T-helper 1 cell (primary cell): ENCODE measurements at regions not wholly inside any gene's neighbourhood (a gene's known extent, or its start where the extent isn't known, plus 50 kb on each side); places are given as distances from the start of the nearest gene placed in this dataset.

Source experiments
- DNase-seq, 5 donors: peaks; one replicate each; pipeline ENCODE4 v3.0.0-alpha.2; 2012 to 2020

DNA sequence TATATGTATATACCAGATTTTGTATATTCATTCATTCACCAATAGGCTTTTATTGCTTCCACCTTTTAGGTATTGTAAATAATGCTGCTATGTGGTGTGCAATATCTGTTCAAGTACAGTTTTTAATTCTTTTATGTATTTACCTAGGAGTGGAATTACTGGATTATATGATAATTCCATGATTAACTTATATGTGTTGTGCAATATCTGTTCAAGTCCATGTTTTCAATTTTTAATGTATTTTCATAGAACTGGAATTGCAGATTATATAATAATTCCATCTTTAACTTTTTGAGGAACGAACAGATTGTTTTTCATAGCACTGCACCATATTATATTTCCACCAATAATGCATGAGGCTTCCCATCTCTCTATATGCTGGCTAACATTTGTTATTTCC lies 50.6 kb upstream of the L3MBTL4 start:
- no peak for DNase-seq

DNA sequence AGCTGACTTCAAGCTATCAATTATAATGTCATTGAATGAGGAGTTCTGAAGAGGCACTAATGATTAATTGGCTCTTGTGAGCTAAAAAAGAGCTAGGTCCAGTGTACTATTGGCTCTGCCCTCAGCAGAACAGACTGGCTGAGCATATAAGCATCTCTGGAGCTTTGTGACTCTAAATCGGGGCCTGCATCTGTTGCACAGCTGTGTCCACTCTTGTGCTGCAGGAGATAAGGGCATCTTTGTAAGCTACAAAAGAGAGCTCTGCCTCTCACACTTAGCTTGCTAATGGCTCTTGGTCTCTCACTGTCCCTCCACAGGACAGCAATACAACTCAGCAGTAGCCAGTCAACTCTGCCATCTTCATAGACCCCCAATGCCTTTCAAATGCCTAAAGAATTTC lies 61.5 kb upstream of the L3MBTL4 start:
- no peak for DNase-seq

DNA sequence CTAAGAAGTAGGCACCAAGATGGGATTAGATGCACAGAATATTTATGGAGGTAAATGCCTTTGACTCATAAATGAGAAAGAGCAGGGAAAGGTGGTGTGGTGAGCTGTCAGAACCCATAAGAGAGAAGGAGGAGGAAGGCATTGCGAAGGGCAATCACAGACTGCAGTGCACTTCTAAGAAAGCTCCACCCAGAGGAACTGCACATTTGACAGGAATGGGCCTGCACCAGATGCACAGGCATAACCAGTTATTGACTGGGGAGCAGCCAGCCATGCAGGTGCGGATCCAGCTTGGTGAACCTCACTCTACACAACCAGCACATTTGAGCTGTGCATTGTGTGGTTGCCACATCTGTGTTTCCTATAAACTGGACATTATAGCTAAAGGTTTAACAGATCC lies 62.2 kb upstream of the L3MBTL4 start:
- no peak for DNase-seq

DNA sequence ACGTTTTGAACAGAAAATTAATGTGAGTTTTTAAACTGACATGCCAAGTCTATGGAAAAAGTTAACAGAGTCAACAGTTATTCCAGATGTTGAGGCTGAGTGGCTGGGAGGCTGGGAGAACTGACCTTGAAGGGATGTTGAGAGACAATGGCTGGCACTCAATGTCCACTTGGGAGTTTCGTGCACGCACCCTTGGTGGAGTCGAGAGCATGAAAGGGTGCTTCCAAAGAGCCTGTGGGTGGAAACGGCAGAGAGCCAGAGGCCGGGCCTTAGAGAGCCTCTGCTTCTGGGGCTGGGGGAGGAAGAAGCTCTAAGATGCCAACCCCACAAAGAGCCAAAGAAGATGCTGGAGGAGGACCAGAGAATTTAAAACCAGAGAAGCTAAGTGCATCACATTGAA lies 63.4 kb upstream of the L3MBTL4 start:
- no peak for DNase-seq

DNA sequence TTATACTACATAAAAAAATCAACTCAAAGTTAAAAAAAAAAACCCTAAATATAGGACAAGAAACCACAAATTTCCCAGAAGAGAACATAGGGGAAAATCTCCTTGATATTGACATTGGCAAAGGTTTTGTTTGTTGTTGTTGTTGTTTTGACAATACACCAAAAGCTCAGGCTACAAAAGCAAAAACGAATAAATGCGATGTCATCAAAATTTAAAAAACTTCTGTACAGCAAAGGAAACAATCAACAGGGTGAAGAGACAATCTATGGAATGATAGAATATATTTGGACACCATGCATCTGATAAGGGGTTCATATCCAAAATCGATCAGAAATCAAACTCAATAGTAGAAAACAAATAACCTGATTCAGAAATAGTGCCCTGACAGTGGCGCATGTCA lies 65.0 kb upstream of the L3MBTL4 start:
- no peak for DNase-seq

DNA sequence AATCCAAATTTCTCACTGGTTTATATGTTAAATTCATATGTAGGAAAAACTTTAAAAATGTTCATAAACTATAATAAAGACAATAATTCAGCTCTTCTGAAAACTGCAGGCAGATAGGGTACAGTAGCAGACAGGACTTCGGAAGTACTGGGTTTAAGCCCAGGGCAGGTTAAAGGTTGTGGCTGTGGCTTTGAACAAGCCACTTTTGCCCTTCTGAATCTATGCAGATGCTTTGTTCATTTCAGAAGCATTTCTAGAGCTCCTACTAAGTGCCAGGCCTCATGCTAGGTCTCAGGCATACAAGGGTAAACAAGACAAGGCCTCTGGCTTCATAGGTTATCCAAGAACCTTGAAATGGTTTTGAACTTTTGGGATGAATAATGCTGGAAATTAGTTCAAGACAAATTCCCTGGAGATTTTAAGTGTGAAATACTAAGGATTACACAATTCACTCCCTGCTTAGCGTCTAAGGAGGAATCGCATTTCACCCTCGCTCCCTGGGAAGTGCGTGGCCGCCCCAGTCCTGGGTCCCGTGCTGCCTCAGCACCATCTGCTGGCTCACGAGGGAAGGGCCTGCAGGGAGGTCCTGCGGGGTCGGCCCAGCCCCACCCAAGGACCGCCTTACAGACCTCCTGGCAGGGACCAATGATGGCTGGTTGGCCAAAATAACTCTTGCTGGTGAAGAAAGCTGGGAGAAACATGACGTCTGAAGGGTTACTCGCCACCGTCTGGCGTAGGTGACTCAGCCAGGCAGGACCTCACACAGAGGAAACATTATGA lies 67.7 kb upstream of the L3MBTL4 start:
- no peak for DNase-seq

DNA sequence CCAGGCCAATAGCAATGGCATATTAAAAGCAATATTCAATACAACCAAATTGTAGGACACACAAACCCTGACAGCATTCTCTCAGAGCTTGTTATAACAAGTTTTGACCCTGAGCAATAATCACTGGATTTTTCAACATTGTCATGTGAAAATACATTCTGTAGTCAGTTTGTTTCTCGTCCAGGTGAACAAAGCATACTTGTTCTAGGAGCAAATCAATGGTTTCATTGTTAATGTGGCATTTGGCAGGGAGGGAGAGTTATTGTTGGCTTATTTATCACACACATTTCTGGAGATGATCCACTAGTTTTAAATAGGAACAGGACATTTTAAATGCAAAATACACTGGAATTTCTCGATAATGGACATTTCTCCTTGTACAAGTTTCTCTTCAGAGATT lies 69.9 kb upstream of the L3MBTL4 start:
- DNase-seq = no peak

DNA sequence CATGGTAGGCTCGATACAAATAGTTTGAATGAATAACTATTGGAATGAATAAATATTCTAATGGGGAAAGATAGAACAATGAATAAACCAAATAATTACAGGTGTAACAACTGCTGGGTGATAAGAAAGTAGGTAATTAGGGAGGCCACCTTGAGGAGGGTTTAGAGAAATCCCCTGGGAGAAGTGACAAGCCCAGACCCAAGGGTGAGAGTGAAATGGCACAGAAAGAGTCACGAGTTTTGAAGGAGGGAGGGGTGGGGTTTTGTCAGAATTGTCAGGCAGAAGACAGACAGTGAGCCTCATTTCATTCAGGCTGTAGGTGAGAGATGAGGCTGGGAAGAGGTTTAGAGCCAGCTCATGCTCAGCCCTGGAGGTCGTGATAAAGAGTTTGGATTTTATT lies 71.6 kb upstream of the L3MBTL4 start:
- DNase-seq = no peak

DNA sequence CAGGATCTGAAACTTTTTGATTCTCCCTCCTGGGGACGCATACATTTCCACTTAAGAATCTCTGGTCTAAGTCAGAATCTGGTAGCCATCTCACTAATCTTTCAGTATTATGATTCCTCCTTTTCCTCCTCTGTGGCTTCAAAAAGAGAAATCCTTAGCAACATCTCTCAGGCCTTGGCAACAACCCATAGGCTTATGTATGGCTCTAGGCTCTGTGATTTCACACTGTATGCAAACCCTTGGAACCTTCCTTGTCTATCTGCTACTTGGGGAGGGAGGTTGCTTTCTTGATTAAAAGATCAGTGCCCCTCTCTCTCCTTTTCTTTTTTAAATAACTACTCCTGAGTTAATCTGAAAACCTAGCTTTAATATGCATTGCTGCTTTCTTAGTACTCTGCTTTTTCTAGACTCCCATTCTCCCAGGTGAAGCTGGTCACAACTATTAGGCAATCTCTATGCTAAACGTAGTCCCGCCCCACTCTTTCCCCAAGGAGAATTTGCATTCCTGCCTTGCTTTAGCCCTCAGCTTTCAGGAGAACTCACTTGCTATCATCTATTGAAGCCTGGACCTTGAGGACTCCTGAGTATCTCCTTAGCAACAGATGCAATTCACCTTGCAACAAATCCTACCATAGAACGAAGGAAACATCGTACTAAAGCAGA lies 72.2 kb upstream of the L3MBTL4 start:
- no peak for DNase-seq

DNA sequence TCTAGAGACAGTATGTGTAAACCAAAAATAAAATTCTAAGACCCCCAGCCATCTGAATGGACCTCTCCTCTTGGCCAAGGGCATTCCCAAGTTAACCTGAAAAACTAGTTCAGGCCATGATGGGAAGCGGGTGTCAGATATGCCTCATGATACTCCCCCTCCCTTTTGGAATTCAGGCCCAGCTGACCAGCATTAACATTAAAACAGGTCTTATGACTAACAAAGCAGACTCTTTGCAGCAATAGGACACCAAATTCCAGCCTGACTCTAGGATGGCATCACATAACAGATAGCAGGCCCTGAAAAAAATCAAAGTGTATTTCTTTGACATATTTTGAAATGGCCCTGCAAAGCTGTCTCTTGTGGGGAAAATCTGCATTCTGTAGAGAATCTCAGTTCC lies 73.3 kb upstream of the L3MBTL4 start:
- DNase-seq = no peak

DNA sequence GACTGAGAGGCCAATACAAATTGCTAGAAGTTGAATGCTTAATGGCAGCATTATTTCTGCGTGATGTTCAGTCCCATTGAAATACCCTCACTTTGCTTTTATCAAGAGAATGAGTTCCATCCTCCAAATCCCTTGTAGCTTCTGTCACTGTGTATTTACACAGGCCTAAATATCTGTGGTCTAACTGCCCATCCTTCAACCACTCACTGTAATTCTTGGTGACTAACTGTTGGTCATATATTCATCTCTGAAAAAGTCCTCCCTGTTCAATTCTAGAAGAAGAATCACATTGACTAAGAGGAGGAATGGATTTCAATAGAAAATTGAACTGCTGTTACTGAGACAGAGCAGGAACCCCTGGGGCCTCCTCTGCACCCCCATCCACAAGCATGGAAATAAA lies 74.2 kb upstream of the L3MBTL4 start:
- DNase-seq = no peak

DNA sequence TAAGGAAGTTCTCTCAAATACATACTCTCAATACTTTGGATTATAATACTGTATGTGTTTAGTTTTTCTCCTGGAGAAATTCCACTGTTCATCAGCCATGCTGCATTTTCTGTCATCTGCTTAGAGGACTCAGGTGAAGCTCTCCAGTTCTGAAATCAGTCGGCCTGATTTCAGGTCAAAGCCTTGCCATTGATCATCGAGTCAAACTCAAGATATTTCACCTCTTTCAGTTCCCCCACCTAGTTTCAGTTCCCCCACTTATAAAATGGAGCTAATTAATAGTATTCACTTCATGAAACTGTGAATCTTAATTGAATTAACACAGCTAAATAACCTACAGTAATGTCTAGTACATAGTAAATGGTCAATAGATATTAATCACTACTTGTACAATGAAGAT lies 75.3 kb upstream of the L3MBTL4 start:
- DNase-seq = no peak

DNA sequence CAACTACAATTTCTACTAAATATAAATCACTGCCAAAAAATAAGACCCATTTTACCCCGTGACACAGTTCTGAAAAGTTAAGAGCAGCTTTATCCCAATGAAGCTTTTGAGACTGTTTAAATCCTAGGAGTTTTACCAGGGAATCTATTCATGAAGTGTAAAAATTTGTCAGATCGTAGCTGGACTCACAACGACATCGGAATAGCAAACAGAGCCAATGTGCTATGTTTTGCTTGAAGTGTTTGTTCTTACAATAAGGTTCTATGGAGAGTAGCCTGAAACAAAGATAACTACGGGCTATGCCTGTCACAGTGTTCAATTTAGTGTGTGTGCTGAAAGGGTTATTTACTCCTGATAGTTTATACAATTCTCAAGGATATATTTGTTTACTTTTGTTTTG lies 78.5 kb upstream of the L3MBTL4 start:
- no peak for DNase-seq

DNA sequence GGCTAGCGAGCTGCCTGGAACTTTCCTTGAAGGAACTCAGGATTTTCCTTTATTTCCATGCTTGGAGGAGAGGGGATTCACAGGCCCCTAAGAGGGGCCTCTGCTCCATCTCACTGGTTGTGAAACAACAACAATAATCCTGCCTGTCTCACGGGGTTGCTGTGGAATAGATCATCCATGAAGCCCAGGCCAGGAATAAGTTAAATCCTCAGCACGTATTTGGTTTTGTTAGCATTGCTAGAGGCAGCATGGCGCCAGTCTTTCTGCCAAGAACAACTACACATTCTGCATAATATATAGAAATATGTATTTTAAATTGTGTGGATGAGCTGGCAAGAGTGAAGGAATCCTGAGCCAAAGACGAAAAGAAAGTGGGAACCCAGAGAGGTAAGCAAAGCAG lies 80.8 kb upstream of the L3MBTL4 start:
- DNase-seq = no peak

DNA sequence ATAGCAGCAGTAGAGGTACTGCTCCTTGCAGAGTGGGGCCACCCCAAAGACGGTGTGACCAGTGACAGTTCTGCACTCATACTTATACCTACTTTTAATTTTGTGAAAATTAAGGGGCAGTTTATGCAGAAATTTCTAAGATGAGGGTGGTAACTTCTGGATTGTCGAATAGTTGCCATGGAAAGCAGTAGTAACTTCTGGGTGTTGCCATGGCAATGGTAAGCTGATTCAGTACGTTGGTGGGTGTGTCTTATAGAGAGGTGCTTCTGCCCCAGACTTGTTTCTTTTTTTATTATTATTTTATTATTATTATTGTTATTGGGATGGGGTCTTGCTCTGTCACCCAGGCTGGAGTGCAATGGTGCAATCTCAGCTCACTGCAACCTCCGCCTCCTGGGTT lies 82.8 kb upstream of the L3MBTL4 start:
- no peak for DNase-seq

DNA sequence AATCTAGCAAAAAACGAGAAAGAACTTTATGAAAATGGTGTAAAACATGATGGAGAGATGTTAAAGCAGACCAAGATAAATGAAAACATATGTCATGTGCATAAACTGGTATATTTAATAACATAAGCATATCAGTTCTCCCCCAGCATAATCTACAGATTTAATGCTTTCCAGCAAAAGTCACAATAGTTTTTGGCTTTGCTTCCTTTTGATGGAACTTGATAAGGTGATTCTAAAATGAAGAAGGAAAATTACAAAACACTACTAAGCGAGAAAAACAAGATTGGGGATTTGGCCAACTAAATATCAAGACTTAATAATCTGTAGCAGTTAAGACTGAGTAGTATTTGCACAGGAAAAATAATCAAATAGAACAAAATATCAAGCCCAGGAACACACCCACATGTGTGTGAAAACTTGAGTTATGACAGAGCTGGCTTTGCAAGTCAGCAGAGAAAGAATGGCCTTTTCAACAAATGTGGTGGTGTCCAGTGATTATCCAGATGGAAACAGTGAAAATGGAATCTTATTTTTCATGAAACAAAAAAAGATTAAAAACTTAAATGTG lies 83.7 kb upstream of the L3MBTL4 start:
- DNase-seq = no peak

DNA sequence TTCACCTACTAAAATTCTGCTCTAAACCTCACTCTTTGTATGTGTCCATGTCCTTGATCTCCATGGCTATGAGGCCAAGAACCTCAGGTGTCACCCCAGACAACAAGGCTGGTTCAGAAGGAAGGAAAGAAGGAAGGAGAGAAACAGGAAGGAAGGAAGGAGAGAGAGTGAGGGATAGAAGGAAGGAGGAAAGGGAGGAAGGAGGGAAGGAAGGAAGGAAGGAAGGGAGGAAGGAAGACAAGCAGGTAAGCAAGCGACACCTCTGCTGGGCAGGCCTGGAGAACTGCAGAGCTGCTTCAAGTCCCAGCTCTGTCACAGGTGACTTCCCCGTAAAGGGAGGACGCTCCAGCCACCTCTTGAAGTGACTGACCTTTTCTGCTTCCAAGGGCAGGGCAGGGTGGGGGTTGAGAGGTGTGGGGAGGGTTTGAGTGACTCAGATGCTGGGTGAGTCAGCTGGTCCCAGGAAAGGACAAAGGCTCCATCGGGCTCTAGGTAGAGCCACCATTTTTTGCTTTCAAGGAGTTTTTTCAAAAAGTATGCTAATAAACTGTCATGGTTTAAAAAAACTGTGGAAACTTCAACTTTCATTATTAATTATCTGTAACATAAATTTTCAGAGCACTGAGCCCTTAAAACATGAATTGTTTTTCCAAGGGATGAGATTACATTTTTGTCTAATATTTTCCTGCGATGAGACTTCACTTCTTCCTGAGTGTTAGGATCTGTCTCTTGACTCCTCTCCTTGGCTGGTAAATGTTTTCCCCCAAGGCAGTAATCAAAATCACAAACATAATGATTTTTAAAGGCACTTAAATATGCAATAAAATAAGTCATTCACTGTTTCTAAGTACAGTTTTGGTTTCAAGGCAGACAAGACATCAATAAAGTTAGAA lies 90.1 kb upstream of the L3MBTL4 start:
- DNase-seq = no peak

DNA sequence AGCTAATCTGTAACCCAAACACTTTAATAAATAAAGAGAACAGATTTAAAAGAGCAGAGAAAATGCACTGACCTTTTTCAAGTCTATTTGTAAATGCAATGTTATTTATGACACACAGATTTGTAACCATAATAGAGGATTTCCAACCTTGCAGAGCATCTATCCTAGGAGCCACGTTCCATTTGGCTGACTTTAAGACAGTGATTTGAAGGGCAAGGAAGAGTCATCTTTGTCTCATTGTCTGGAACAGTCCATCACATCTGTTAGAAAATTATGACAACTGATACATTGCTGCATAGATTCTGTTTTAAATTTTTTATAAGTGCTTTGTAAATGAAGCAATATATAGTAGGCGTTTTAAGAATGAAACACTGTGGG lies 90.8 kb upstream of the L3MBTL4 start:
- no peak for DNase-seq

DNA sequence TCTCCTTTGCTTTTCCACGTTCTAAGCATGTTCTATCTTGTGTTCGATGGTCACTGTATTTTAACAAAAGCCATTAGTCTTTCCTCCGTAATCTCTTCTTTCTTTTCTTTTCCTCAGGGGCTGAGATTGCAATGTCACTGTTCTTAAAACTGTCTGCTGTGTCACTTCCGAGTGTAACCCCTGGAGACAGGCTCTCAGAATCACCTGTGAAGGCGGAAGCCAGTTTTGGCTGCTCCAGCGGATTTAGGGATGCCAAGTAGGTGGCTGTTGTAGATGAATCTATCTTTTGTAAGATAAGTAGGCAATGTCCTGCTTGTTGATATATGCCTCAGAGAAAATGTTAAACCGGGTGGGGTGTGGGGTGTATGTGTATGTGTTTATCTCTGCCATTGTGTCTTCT lies 94.7 kb upstream of the L3MBTL4 start:
- no peak for DNase-seq

DNA sequence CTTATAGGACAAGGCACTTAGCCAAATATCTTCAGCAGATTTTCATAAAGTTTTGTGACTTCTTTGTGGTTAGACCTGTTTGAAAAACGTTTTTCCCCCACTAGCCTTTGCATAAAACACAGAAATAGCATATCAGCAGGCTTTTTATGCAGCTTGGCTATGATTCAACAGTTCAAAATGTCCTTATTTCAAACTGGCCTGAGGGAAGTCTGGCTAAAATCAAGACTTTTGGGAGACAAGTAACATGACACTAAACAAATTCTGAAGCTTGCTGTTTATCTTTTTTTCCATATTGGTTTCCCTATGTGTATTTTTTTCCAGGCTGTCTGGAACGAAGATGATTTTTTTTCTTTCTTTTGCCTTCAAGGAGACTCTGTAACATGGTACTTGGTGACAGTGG lies 95.1 kb upstream of the L3MBTL4 start:
- no peak for DNase-seq

DNA sequence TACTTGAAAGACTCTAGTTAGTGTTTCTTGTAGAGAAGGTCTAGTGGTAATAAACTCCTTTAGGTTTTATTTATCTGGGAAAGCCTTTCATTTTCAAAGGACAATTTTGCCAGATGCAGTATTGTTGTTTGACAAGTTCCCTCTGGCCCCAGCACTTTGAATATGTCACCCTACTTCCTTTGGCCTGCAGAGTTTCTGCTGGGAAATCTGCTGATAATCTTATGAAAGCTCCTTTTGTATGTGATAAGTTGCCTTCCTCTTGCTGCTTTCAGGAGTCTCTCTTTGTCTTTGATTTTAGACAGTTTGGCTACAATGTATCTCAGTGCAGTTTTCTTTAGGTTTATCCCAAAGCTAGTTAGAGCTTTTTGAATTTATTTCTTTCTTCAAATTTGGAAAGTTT lies 106.2 kb upstream of the L3MBTL4 start:
- no peak for DNase-seq

DNA sequence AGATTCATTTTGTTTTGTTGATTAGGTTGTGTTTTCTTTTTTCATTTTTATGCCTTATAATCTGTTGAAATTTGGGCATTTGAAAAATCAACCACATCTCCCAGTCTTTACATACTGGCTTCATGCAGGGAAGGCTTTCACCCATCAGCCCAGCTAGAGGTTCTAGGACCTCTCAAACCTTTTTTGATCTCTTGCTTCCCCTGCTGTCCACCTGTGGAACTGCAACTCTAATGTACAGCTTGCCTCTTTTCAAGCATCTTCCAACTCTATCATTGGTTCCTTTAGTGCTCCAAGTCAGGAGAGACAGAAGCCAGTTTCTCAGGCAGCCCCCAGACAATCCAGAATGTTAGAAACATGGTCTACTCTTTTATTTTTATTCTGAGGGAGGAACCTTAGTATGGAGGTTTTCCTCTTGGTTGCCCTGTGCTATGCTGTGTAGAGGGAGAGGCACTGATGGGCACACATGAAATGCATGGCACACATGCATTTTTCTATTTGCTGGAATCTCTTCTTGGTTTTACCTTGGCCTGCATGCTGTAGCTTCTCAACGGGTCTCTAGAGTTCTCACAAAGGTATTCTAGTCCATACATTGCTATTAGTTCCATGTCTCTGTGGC lies 107.2 kb upstream of the L3MBTL4 start:
- DNase-seq = peak in 1 of 5 donors; percentile 3

DNA sequence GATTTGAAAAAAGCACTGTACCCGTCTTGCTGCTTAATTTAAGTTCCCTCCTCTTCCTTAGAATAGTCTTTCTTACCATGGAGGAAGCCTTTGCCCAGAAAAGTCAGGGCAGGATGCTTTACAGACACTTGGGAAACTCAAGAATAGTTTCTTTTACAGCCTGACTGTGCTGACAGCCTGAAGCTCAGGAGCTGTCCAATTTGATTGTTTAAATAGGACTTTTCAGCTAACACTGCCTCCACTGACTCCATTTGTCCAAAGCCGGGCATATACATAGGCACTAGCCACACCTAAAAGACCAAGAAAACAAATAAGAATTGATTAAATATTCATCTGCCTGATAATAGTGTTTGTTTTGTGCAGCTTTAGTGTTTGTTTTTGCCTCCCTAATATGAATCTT lies 110.9 kb upstream of the L3MBTL4 start:
- no peak for DNase-seq
